ENCODE measurements at regions not wholly inside any gene's neighbourhood (a gene's known extent, or its start where the extent isn't known, plus 50 kb on each side); places are given as distances from the start of the nearest gene placed in this dataset.

- TF ChIP-seq CTCF (IDR thresholded peaks at IDR 0.05 in 4 of 5, conservative IDR thresholded peaks at IDR 0.05 in 1 of 5) (no peak), POLR2A (IDR thresholded peaks at IDR 0.05) (no peak)
These were observed 304.0 kb upstream of the REG3G start for GRCh38 chr2:78721355-78722033.
